ENCODE measurements at regions not wholly inside any gene's neighbourhood (a gene's known extent, or its start where the extent isn't known, plus 50 kb on each side); places are given as distances from the start of the nearest gene placed in this dataset.

GRCh38 chr6:133648581-133648980 lies 240.3 kb upstream of the TCF21 start (continued):
- TF ChIP-seq TBP (IDR thresholded peaks at IDR 0.05; ENCODE audit: low read depth, low read length) (no peak), KDM4A (IDR thresholded peaks at IDR 0.05; ENCODE audit: low read depth, low read length, severe bottlenecking) (no peak)

Data from H1 (cell line).